ENCODE measurements at regions not wholly inside any gene's neighbourhood (a gene's known extent, or its start where the extent isn't known, plus 50 kb on each side); places are given as distances from the start of the nearest gene placed in this dataset.

DNA sequence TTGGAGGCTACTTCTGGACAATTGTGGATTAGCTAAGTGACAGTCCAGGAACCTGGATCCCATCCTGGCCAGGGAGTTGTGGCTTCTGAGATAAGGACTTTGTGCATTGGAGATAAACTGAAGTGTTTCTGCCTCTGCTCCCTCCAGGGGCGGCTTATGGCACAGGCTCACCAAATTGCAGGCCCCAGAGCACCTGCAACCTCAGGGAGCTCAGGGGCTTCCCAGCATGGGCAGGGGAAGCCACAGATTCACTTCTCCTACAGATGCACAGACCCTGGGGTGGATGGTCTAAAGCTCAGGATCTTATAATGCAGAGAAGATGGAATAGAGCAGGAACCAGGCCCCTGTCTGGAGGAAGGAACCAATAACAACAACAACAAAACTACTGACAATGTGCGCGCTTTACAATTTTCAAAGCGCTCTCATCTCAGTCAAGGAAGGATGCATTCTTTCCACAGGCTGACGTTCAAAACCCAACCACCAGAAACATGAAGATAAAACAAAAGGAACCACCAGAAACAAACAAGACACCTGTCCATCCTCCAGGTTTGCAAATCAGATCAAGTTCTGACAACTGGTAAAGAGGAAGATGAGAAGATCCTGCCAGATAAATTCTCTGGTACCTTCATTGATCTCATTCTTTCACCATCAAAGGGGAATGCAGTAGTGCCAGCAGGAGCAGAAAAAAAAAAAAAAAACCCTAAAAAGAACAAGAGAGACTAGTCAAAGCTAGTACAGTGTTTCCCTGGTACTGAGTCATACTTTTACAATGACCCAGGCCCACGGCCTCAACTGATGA, 121.0 kb upstream of the IRF2BP2 start (continued):
- TF ChIP-seq SIN3B (IDR thresholded peaks at IDR 0.05; ENCODE audit: low read depth) (no peak), ZNF316 (IDR thresholded peaks at IDR 0.05) (no peak), ZNF263 (CRISPR knock-in tag; IDR thresholded peaks at IDR 0.05; ENCODE audit: borderline replicate concordance) (no peak), MEF2D (tag; conservative IDR thresholded peaks at IDR 0.05; ENCODE audit: low read depth) (no peak), HLTF (IDR thresholded peaks at IDR 0.05) (no peak), RFX1 (IDR thresholded peaks at IDR 0.05) (no peak), CHD2 (IDR thresholded peaks at IDR 0.05; ENCODE audit: low read depth, low read length) (no peak), PURB (CRISPR knock-in tag; IDR thresholded peaks at IDR 0.05; ENCODE audit: low read depth) (no peak), NONO (IDR thresholded peaks at IDR 0.05; ENCODE audit: low read depth in 2 of 2, low read length in 1 of 2) (no peak)
- TF ChIP-seq, protein P1, sequence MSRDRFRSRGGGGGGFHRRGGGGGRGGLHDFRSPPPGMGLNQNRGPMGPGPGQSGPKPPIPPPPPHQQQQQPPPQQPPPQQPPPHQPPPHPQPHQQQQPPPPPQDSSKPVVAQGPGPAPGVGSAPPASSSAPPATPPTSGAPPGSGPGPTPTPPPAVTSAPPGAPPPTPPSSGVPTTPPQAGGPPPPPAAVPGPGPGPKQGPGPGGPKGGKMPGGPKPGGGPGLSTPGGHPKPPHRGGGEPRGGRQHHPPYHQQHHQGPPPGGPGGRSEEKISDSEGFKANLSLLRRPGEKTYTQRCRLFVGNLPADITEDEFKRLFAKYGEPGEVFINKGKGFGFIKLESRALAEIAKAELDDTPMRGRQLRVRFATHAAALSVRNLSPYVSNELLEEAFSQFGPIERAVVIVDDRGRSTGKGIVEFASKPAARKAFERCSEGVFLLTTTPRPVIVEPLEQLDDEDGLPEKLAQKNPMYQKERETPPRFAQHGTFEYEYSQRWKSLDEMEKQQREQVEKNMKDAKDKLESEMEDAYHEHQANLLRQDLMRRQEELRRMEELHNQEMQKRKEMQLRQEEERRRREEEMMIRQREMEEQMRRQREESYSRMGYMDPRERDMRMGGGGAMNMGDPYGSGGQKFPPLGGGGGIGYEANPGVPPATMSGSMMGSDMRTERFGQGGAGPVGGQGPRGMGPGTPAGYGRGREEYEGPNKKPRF (IDR thresholded peaks at IDR 0.05; ENCODE audit: low read depth, low read length), result no peak
- TF ChIP-seq, protein P2, sequence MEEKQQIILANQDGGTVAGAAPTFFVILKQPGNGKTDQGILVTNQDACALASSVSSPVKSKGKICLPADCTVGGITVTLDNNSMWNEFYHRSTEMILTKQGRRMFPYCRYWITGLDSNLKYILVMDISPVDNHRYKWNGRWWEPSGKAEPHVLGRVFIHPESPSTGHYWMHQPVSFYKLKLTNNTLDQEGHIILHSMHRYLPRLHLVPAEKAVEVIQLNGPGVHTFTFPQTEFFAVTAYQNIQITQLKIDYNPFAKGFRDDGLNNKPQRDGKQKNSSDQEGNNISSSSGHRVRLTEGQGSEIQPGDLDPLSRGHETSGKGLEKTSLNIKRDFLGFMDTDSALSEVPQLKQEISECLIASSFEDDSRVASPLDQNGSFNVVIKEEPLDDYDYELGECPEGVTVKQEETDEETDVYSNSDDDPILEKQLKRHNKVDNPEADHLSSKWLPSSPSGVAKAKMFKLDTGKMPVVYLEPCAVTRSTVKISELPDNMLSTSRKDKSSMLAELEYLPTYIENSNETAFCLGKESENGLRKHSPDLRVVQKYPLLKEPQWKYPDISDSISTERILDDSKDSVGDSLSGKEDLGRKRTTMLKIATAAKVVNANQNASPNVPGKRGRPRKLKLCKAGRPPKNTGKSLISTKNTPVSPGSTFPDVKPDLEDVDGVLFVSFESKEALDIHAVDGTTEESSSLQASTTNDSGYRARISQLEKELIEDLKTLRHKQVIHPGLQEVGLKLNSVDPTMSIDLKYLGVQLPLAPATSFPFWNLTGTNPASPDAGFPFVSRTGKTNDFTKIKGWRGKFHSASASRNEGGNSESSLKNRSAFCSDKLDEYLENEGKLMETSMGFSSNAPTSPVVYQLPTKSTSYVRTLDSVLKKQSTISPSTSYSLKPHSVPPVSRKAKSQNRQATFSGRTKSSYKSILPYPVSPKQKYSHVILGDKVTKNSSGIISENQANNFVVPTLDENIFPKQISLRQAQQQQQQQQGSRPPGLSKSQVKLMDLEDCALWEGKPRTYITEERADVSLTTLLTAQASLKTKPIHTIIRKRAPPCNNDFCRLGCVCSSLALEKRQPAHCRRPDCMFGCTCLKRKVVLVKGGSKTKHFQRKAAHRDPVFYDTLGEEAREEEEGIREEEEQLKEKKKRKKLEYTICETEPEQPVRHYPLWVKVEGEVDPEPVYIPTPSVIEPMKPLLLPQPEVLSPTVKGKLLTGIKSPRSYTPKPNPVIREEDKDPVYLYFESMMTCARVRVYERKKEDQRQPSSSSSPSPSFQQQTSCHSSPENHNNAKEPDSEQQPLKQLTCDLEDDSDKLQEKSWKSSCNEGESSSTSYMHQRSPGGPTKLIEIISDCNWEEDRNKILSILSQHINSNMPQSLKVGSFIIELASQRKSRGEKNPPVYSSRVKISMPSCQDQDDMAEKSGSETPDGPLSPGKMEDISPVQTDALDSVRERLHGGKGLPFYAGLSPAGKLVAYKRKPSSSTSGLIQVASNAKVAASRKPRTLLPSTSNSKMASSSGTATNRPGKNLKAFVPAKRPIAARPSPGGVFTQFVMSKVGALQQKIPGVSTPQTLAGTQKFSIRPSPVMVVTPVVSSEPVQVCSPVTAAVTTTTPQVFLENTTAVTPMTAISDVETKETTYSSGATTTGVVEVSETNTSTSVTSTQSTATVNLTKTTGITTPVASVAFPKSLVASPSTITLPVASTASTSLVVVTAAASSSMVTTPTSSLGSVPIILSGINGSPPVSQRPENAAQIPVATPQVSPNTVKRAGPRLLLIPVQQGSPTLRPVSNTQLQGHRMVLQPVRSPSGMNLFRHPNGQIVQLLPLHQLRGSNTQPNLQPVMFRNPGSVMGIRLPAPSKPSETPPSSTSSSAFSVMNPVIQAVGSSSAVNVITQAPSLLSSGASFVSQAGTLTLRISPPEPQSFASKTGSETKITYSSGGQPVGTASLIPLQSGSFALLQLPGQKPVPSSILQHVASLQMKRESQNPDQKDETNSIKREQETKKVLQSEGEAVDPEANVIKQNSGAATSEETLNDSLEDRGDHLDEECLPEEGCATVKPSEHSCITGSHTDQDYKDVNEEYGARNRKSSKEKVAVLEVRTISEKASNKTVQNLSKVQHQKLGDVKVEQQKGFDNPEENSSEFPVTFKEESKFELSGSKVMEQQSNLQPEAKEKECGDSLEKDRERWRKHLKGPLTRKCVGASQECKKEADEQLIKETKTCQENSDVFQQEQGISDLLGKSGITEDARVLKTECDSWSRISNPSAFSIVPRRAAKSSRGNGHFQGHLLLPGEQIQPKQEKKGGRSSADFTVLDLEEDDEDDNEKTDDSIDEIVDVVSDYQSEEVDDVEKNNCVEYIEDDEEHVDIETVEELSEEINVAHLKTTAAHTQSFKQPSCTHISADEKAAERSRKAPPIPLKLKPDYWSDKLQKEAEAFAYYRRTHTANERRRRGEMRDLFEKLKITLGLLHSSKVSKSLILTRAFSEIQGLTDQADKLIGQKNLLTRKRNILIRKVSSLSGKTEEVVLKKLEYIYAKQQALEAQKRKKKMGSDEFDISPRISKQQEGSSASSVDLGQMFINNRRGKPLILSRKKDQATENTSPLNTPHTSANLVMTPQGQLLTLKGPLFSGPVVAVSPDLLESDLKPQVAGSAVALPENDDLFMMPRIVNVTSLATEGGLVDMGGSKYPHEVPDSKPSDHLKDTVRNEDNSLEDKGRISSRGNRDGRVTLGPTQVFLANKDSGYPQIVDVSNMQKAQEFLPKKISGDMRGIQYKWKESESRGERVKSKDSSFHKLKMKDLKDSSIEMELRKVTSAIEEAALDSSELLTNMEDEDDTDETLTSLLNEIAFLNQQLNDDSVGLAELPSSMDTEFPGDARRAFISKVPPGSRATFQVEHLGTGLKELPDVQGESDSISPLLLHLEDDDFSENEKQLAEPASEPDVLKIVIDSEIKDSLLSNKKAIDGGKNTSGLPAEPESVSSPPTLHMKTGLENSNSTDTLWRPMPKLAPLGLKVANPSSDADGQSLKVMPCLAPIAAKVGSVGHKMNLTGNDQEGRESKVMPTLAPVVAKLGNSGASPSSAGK (IDR thresholded peaks at IDR 0.05), result no peak

Measured in K562 (cell line).